ENCODE measurements at regions not wholly inside any gene's neighbourhood (a gene's known extent, or its start where the extent isn't known, plus 50 kb on each side); places are given as distances from the start of the nearest gene placed in this dataset.

DNA sequence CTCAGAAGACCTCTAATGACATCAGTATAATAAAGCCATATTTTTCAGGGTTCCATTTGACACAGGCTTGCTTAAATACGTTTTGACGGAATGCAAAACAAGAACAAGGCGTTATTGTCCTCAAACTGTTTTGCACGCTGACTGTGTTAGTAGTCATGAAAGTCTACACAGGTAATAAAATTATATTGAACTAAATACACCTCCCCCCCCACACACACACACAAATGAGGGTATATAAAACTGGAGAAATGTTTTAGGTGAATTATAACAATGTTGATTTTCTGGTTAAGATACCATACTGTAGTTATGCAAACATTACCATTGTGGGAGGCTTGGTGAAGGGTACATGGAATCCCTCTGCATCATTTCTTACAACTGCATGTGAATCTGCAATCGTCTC, 257.1 kb upstream of the ARRDC4 start:
- no peak for DNase-seq (ENCODE audit: low spot score)

- DNase-seq (ENCODE audit: low spot score), result no peak
Measured at GRCh38 chr15:97706059-97706458, 254.4 kb upstream of the ARRDC4 start.

- DNase-seq (ENCODE audit: low spot score), result no peak
Measured at GRCh38 chr15:97708252-97708651, 252.3 kb upstream of the ARRDC4 start.

- DNase-seq (ENCODE audit: low spot score), result no peak
Measured at GRCh38 chr15:97712530-97712929, 248.0 kb upstream of the ARRDC4 start.

DNA sequence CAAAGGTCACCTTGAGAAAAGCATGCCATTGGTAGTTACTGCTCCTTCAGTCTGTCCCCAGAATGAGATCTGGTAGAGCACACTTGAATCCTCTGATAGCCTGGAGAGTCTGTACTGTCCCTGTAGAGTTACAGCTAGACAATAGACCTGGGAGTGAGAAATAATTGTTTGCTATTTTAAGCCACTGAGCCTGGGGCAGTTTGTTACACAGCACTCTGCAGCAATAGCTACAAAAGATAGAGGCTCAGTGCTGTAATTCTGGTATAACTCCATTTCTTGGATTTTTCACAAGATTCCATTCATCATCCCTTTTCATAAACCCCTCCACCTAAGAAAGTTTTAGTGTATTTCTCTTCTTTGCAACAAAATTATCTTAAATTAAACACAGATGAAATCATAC, 242.7 kb upstream of the ARRDC4 start:
- no peak for DNase-seq (ENCODE audit: low spot score)

DNA sequence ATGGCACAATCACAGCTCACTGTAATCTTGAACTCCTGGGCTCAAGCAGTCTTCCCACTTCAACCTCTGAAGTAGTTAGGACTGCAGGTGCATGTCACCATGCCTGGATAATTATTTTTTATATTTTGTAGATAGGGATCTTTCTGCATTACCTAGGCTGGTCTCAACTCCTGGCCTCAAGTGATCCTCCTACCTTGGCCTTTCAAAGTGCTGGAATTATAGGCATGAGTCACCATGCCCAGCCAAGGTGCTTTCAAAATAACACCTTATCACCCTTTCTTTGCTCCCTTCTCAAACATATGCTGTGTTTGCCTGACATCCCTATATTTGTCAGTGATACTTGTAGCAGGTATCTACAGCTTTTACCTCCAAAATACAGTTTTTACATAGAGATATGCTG, 242.0 kb upstream of the ARRDC4 start:
- no peak for DNase-seq (ENCODE audit: low spot score)

DNA sequence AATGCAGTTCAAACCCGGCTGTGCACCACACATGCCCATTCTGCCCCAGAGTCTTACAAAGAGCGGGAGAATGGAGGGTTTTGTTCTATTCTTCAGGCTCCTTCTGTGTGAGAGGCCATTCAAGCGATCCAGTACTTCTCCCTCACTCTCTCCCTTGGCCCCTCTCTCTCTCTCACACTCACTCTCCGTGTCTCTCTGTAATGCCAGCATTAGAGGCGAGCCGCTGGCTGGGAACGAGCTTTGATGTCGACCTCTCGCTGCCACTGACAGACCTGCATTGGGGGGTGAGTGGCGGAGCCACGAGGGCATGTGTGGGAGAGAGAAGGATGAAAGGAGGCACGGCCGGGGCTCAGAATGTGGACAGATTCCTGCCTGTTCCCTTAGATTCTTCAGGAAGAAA, 231.7 kb upstream of the ARRDC4 start:
- no peak for DNase-seq (ENCODE audit: low spot score)

- DNase-seq (ENCODE audit: low spot score), result no peak
Measured at GRCh38 chr15:97729270-97729669, 231.2 kb upstream of the ARRDC4 start.

DNA sequence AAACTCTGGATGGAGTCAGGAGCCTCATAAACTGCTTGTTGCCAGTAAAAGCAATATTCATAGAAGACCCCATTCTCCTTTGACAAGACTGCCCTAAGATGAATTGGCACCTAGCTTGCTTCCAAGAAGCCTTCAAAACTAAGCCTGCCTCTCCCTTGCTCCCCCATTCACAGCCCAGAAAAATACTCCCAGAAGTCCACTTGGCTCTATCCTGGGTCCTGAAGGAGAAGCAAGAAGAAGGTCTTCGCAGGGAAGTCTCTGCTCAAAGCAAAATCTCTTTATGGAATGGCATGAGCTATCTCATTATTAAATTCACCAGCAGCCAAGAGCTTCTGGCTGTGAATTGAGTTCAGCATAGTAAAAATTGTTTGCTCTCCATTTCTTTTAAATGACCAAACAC, 230.2 kb upstream of the ARRDC4 start:
- no peak for DNase-seq (ENCODE audit: low spot score)

GRCh38 chr15:97731859-97732258, 228.6 kb upstream of the ARRDC4 start:
- no peak for DNase-seq (ENCODE audit: low spot score)

DNA sequence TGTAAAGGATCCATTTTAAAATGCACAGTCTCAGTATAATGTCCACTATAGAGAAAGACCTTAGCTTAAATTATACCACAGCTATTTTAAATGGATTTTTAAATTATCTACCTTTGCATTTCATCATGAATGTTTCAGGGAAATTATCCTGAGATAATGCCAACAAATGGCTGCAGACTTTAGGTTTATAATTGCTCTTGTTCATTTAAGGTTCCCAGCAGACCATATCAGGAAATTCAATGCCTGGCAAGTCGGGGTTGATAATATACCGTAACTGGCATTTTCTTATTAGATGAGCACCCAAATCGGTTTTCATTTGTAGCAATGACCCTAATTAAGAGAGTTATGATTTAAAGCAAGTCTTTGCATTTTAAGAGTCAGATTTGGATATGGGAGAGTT, 227.1 kb upstream of the ARRDC4 start:
- no peak for DNase-seq (ENCODE audit: low spot score)

- DNase-seq (ENCODE audit: low spot score), result no peak
Measured at GRCh38 chr15:97736748-97737147, 223.8 kb upstream of the ARRDC4 start.

DNA sequence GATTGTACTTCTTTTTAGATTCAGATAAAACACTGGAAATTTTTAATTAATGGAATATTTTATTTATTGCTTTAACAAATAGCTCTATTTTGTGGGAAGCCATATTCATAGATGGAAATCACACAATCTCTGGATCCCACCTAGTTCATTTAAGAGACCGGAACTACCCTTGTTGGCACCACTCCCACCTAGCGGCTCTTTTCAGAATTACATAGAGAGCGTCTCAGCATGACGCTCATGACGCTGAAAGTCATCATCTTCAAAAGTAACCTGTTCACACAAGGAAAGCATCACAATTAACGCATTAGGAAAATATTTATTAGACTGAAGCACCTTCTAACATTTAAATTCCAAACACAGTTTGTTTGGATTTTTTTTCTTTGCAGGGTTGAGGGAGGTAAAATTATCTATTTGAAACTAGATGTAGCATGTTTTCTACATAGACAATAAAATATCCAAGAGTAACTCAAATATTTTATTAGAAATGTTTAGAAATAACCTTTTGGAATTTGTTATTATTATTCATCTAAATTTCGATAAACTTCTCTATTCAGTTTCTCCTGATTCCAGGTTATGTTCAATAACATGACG, 214.9 kb upstream of the ARRDC4 start:
- no peak for DNase-seq (ENCODE audit: low spot score)

DNA sequence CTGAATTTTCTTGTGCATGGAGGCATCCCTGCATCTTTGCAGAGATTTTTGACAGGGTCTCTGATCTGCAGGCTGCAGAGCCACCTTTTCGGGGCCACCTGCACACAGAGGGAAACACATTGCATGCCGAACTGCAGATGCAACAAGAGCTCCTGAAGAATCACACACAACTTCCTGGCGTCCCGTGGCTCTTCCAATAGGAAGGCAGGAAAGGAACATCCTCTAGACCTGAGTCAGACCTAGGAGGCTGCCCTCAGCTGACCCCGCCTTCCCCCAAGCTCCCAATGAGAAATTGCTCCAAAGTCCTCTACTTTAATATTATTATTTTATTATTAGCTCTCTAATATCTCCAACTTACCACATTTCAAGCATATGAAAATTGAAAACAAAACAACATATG, 213.2 kb upstream of the ARRDC4 start:
- DNase-seq (ENCODE audit: low spot score), result no peak

DNA sequence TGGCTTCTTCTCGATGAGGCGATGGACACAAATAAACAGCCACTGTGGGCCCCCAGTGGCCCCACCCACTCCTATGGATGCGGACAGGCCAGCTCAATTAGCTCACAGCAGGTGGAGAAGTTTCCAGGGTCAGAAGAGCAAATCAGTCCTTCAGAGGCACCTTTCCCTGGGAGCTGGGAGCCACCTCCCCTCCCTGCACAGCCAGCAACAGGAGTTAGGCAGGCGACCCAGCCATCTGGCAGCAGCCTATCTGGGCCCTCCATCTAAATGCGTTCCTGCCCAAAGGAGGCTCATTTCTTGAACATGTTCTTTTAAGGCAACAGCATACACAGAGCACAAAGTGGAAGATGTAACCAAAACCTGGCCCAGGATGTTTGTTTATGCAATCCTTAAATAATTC, 211.9 kb upstream of the ARRDC4 start:
- no peak for DNase-seq (ENCODE audit: low spot score)

GRCh38 chr15:97750060-97750459, 210.4 kb upstream of the ARRDC4 start:
- DNase-seq (ENCODE audit: low spot score), result no peak

GRCh38 chr15:97755726-97756125, 204.8 kb upstream of the ARRDC4 start:
- no peak for DNase-seq (ENCODE audit: low spot score)

DNA sequence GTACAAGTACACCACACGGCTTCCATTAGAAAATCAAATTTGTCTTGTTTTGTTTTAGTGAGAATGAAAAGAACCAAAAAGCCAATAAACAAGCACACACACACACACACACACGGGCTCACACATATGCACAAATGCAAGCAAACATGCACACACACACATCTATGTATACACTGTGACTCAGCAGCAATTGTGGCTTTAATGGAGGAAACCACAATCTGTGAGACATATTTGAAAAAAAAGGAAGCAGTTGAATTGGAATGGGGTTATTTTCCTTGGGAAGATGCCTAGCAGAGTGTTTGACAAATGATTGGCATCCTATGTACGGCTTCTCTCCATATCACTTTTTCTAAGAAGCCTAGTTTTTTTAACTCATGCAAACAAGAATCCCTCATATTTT, 201.1 kb upstream of the ARRDC4 start:
- no peak for DNase-seq (ENCODE audit: low spot score)

DNA sequence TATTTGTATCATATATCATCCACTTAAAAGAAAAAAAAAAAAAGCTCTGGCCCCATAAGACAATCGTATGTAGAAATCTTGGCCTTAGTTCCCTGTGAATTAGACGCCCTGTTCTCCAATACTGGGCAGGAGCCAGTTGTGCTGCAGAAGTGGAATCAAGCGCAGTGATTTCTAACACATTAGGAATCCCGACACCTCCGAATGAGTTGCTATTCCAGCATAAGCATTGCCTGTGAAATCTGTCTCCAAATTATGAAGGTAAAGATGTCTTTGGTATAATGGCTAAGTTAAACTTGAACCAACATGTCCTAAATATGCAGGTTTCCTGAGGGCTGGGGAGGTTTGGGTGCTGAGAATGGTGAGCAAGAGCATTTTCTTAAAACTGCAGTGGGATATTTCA, 199.4 kb upstream of the ARRDC4 start:
- DNase-seq (ENCODE audit: low spot score), result no peak

GRCh38 chr15:97783240-97783639, 177.3 kb upstream of the ARRDC4 start:
- DNase-seq (ENCODE audit: low spot score), result no peak

GRCh38 chr15:97786741-97787140, 173.8 kb upstream of the ARRDC4 start:
- no peak for DNase-seq (ENCODE audit: low spot score)

DNA sequence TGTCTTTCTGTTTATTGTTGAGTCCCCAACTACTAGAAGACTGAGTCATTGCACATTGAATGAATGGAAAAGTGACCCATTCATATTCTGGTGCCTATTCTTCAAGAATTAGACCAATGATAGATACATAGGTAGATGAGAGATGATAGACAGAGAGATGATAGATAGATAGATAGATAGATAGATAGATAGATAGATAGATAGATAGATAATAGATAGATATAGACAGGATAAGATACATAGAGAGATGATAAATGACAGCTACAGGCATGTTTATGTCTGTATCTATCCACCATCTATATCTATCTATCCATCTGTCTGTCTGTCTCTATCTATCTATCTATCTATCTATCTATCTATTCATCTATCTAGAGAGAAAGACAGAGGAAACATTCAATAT, 170.3 kb upstream of the ARRDC4 start:
- DNase-seq (ENCODE audit: low spot score), result no peak

DNA sequence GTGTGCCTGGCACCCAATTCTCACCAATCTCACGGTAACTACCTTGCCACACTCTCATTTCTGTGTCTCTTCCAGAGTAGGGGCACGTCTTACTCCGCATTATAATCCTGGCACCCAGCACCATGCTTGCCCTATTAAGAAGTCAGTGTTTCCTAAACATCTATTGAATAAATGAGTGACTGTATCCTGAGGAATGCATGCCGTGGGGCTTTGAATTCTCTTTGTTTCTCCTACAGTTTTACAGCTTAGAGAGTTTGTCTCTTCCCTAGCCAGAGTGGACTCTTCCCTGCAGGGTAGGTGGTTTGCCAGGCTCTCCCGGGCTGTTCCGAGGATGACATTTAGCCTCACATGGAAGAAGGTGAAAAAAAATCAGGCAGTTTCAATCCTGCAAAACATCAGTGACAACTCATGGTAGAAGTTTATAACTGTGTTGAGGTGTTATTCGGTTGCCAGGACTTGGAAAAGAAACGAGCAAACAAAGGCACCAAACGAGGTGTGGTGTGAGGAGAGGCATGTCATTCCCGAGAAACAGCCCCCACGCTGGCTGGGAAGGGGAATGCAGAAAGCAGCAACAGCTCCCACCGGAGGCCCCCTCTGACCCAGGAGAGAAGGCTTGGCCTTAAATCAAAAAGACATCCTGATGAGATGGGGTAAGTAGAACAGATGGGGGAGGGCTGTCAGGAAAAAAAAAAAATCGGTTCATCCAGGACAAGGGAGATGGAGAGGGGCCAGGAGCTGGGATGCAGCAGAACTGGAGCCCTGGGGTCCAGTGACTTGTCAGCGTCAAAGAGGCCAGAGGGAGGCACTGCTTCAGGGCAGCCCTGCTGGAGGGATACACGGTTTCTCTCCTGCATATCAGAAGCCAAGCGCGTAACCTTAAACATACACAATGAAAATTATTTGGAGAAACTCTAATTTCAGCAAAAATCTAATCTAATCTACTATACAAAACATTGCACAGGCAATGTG, 168.4 kb upstream of the ARRDC4 start:
- DNase-seq (ENCODE audit: low spot score), result no peak

DNA sequence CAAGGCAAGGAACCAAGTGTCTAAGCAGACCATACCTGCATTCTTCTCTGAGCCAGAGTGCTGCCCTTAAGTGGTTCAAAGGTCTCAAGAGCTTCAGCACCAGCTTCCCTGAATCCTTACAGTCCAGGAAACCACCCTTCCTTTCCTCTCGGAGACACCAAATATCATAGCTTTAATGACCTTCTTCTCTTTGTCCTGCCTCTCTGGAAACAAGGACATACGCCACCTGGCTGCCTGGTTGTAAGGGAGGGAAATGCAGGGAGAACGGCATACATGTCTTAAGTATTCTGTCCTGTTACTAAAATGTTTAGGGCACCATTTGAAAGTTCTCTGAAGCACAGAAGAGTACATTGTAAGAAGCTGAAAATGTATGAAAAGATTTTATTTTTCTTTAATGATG, 155.6 kb upstream of the ARRDC4 start:
- DNase-seq (ENCODE audit: low spot score), result no peak

All from GM03348 (cell line).